ENCODE measurements at regions not wholly inside any gene's neighbourhood (a gene's known extent, or its start where the extent isn't known, plus 50 kb on each side); places are given as distances from the start of the nearest gene placed in this dataset.

DNA sequence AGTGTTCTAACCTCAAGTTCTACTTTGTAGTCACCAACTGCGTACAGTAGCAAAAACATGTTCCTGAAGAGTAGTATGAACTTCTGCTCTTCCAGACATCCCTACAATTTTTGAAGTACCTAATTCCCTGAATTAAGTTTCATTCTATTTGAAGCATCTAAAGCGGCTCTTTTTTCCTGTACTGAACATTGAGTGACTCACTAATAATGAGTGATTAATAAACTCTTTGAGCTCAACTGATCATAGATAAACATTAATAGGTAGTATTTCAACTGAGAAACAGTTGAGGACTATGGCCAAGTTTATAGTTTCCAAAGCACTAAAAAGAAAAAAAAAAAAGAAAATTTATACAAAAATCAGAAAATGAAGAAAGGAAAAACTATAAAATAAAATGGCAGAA lies 683.1 kb downstream of the LTN1 start:
- TF ChIP-seq TCF12 (IDR thresholded peaks at IDR 0.05; ENCODE audit: low read depth) (no peak), FOXM1 (IDR thresholded peaks at IDR 0.05; ENCODE audit: borderline replicate concordance, low read depth) (no peak), YY1 (IDR thresholded peaks at IDR 0.05; ENCODE audit: low read depth) (no peak), EP300 (IDR thresholded peaks at IDR 0.05; ENCODE audit: borderline replicate concordance) (no peak), CEBPB (IDR thresholded peaks at IDR 0.05) (no peak), EGR1 (IDR thresholded peaks at IDR 0.05) (no peak), REST (IDR thresholded peaks at IDR 0.05; ENCODE audit: low read depth) (no peak), TAF1 (IDR thresholded peaks at IDR 0.05; ENCODE audit: low read depth) (no peak)
- TF ChIP-seq, protein P1, sequence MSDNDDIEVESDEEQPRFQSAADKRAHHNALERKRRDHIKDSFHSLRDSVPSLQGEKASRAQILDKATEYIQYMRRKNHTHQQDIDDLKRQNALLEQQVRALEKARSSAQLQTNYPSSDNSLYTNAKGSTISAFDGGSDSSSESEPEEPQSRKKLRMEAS (IDR thresholded peaks at IDR 0.05): no peak

DNA sequence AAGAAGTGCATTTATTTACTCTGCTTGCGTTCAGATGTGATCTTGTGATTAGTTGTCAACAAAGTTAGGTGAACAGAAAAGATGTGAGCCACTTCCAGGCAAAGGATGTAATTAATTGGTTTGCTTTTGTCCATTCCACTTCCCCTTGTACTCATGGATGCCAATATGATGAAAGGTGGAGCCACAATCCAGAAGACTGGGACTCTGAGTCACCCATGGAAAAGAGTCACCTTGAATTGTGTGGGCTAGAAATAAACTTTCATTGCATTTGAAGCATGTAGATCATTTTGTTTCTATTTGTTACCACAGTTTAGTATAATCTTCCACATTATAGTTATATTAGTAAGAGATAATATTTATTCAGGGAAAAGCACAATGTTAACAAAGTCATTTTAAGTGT lies 684.2 kb downstream of the LTN1 start:
- TF ChIP-seq ZBTB7A (IDR thresholded peaks at IDR 0.05; ENCODE audit: low read depth) (no peak), TEAD4 (IDR thresholded peaks at IDR 0.05) (no peak), TAF1 (IDR thresholded peaks at IDR 0.05; ENCODE audit: low read depth) (no peak), FOXM1 (IDR thresholded peaks at IDR 0.05; ENCODE audit: borderline replicate concordance, low read depth) (no peak), YY1 (IDR thresholded peaks at IDR 0.05; ENCODE audit: low read depth) (no peak), CREB1 (IDR thresholded peaks at IDR 0.05; ENCODE audit: low read depth) (no peak), REST (IDR thresholded peaks at IDR 0.05; ENCODE audit: low read depth) (no peak), EP300 (IDR thresholded peaks at IDR 0.05; ENCODE audit: borderline replicate concordance) (no peak), CEBPB (IDR thresholded peaks at IDR 0.05) (no peak), RAD21 (IDR thresholded peaks at IDR 0.05; ENCODE audit: low read depth) (no peak), TCF12 (IDR thresholded peaks at IDR 0.05; ENCODE audit: low read depth) (no peak), EGR1 (IDR thresholded peaks at IDR 0.05) (no peak), USF1 (IDR thresholded peaks at IDR 0.05) (no peak), NFIC (IDR thresholded peaks at IDR 0.05) (no peak)
- TF ChIP-seq, protein P1 (IDR thresholded peaks at IDR 0.05): no peak

GRCh38 chr21:28299946-28300345 lies 692.7 kb downstream of the LTN1 start:
- TF ChIP-seq RAD21 (IDR thresholded peaks at IDR 0.05; ENCODE audit: low read depth) (no peak), NFIC (IDR thresholded peaks at IDR 0.05) (no peak), CEBPB (IDR thresholded peaks at IDR 0.05) (no peak), FOXM1 (IDR thresholded peaks at IDR 0.05; ENCODE audit: borderline replicate concordance, low read depth) (no peak), USF1 (IDR thresholded peaks at IDR 0.05) (no peak), TAF1 (IDR thresholded peaks at IDR 0.05; ENCODE audit: low read depth) (no peak), EP300 (IDR thresholded peaks at IDR 0.05; ENCODE audit: borderline replicate concordance) (no peak)

- TF ChIP-seq CEBPB (IDR thresholded peaks at IDR 0.05): no peak
These were observed 694.4 kb downstream of the LTN1 start for GRCh38 chr21:28298251-28298672.

- TF ChIP-seq NFIC (IDR thresholded peaks at IDR 0.05) (no peak), TEAD4 (IDR thresholded peaks at IDR 0.05) (no peak), FOXM1 (IDR thresholded peaks at IDR 0.05; ENCODE audit: borderline replicate concordance, low read depth) (no peak)
These were observed 698.6 kb downstream of the LTN1 start for GRCh38 chr21:28294051-28294450.

DNA sequence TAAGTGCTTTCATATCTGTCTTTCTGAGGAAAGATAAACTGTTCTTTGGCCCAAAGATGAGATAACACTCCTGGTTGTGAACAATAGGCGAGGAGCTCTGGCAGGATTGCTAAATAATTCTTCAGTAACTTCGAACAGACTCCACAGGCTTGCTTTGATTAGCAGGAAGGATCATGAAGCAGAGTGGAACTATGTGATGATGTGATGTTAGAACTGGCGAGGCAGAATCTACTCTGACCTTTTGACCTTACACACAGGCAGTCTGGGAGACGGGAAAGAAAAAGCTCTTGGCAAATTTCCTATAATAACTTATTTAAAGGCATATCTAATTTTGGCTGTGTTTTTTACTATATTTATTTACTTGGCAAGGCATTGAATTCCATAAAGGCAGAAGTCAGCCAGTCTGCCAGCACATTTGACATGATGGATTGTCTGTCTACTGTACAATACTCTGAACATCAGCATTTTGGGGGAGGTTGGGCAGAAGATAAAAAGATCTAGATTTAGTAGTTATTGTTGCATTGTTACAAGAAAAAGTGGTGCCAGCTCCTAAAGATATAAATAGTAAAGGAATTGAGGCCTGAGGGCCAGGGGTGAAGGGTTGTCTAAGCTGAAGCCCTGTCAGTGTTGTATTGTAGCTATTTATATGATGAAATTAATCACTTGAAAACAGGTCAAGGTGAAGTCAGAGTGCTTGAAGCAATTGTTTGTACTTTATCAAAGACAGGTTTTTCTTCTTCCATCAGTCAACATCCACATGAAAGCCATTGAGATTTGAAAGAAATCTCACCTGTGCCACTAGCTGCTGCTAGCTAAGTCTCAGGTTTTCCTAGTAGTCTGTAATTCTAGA lies 708.8 kb downstream of the LTN1 start:
- TF ChIP-seq EP300 (IDR thresholded peaks at IDR 0.05; ENCODE audit: borderline replicate concordance) (no peak), CREB1 (IDR thresholded peaks at IDR 0.05; ENCODE audit: low read depth) (no peak), ZBTB7A (IDR thresholded peaks at IDR 0.05; ENCODE audit: low read depth) (no peak), USF1 (IDR thresholded peaks at IDR 0.05) (no peak)

Measured in Ishikawa (cell line).